SK-N-MC (cell line): ENCODE measurements at regions not wholly inside any gene's neighbourhood (a gene's known extent, or its start where the extent isn't known, plus 50 kb on each side); places are given as distances from the start of the nearest gene placed in this dataset.

Experiments
- DNase-seq: peaks from one replicate; pipeline ENCODE4 v3.0.0-alpha.2; 2011; ENCODE audit warnings: low read depth, low spot score
- H3K27ac ChIP-seq: fragments of 200-600 bp; sonication (generic); 2 replicates; pipeline ENCODE4 v1.5.1; 2016; ENCODE audit warnings: mixed run types
- H3K36me3 ChIP-seq: fragments of 200-600 bp; sonication (generic); 2 replicates; pipeline ENCODE4 v1.6.1; 2017; ENCODE audit warnings: antibody characterized with exemption, low read length, mixed read lengths; ENCODE audit not compliant: insufficient read depth
- H3K4me3 ChIP-seq: fragments of 200-600 bp; sonication (generic); 2 replicates; pipeline ENCODE4 v1.5.1; 2016
- H3K9ac ChIP-seq: fragments of 200-600 bp; sonication (generic); 2 replicates; pipeline ENCODE4 v1.8.0; 2017; ENCODE audit warnings: mixed run types, mixed read lengths; ENCODE audit not compliant: insufficient read length
- H3K9me3 ChIP-seq: fragments of 200-600 bp; sonication (generic); 2 replicates; pipeline ENCODE4 v1.6.1; 2017; ENCODE audit warnings: low read depth, mild to moderate bottlenecking, antibody characterized with exemption, low read length, moderate library complexity, mixed read lengths
- EZH2 ChIP-seq: fragments of 200-600 bp; sonication (generic); IDR thresholded peaks from one replicate; pipeline ENCODE4 v1.6.1; 2017; ENCODE audit warnings: antibody characterized with exemption
- FOXP2 ChIP-seq: optimal IDR thresholded peaks from 2 replicates; pipeline ENCODE3; 2011; ENCODE audit warnings: mild to moderate bottlenecking, moderate library complexity; ENCODE audit not compliant: insufficient read depth; ENCODE audit errors: extremely low read length, control extremely low read depth
- POLR2AphosphoS5 ChIP-seq: IDR thresholded peaks from 2 replicates; pipeline ENCODE4 v1.6.1; 2012; ENCODE audit warnings: mild to moderate bottlenecking, low read depth, low read length, borderline replicate concordance

GRCh38 chr7:42432644-42433043 is 195.6 kb upstream of the GLI3 start:
- Histone ChIP-seq H3K27ac (no peak overlapping the region), H3K9ac (no peak overlapping the region), H3K9me3 (no peaks in the 10 kb centered on the region), H3K4me3 (no peak overlapping the region), H3K36me3 (no peaks in the 10 kb centered on the region)
- no peak for DNase-seq
- TF ChIP-seq EZH2 (no peak), POLR2AphosphoS5 (no peak)

- TF ChIP-seq FOXP2: no peak
- TF ChIP-seq POLR2AphosphoS5: no peak
- H3K4me3 ChIP-seq: no peak overlapping the region
- no peaks in the 10 kb centered on the region for H3K36me3 ChIP-seq
- no peak overlapping the region for H3K9ac ChIP-seq
- DNase-seq: no peak
- H3K27ac ChIP-seq: no peak overlapping the region
- no peaks in the 10 kb centered on the region for H3K9me3 ChIP-seq
These were observed 194.9 kb upstream of the GLI3 start for GRCh38 chr7:42431873-42432272.

- Histone ChIP-seq H3K9me3 (no peaks in the 10 kb centered on the region), H3K4me3 (no peak overlapping the region), H3K36me3 (no peaks in the 10 kb centered on the region), H3K9ac (no peak overlapping the region), H3K27ac (no peak overlapping the region)
- TF ChIP-seq POLR2AphosphoS5 (no peak), FOXP2 (no peak), EZH2 (no peak)
- no peak for DNase-seq
These were observed 192.3 kb upstream of the GLI3 start for GRCh38 chr7:42429339-42429738.

GRCh38 chr7:42426163-42426562 is 189.2 kb upstream of the GLI3 start:
- no peaks in the 10 kb centered on the region for H3K9me3 ChIP-seq
- DNase-seq: no peak
- TF ChIP-seq FOXP2: no peak
- no peak for TF ChIP-seq EZH2
- TF ChIP-seq POLR2AphosphoS5: no peak

GRCh38 chr7:42414941-42415505 is 178.0 kb upstream of the GLI3 start:
- TF ChIP-seq POLR2AphosphoS5 (no peak), FOXP2 (no peak), EZH2 (no peak)
- Histone ChIP-seq H3K9me3 (no peaks in the 10 kb centered on the region), H3K36me3 (no peaks in the 10 kb centered on the region), H3K27ac (no peak overlapping the region), H3K9ac (no peak overlapping the region), H3K4me3 (no peak overlapping the region)
- no peak for DNase-seq

More at GRCh38 chr7:42426163-42426562, 189.2 kb upstream of the GLI3 start:
- no peak overlapping the region for H3K4me3 ChIP-seq
- no peak overlapping the region for H3K27ac ChIP-seq
- no peak overlapping the region for H3K9ac ChIP-seq
- no peaks in the 10 kb centered on the region for H3K36me3 ChIP-seq

- no peak for DNase-seq
- TF ChIP-seq POLR2AphosphoS5 (no peak), EZH2 (no peak), FOXP2 (no peak)
- no peak overlapping the region for H3K9ac ChIP-seq
- no peak overlapping the region for H3K4me3 ChIP-seq
- H3K27ac ChIP-seq: no peak overlapping the region
- H3K36me3 ChIP-seq: no peaks in the 10 kb centered on the region
- H3K9me3 ChIP-seq: no peaks in the 10 kb centered on the region
These were observed 177.0 kb upstream of the GLI3 start for GRCh38 chr7:42414028-42414427.

- Histone ChIP-seq H3K27ac (no peak overlapping the region), H3K9ac (no peak overlapping the region), H3K36me3 (no peaks in the 10 kb centered on the region), H3K9me3 (no peaks in the 10 kb centered on the region), H3K4me3 (no peak overlapping the region)
- no peak for TF ChIP-seq POLR2AphosphoS5
- no peak for TF ChIP-seq FOXP2
- no peak for TF ChIP-seq EZH2
- DNase-seq: no peak
These were observed 172.3 kb upstream of the GLI3 start for GRCh38 chr7:42409296-42409695.

- TF ChIP-seq EZH2: no peak
- no peak for TF ChIP-seq POLR2AphosphoS5
- TF ChIP-seq FOXP2: no peak
- H3K4me3 ChIP-seq: peak overlapping the region; percentile 63
- no peaks in the 10 kb centered on the region for H3K36me3 ChIP-seq
- no peak overlapping the region for H3K9ac ChIP-seq
- no peaks in the 10 kb centered on the region for H3K9me3 ChIP-seq
- DNase-seq: peak; percentile 48
- peak overlapping the region; percentile 51; the same call in 1 of the 2 replicates for H3K27ac ChIP-seq
These were observed 170.8 kb upstream of the GLI3 start for GRCh38 chr7:42407833-42408232.
